Hippocampal formation (tissue), 2 donors: ENCODE measurements at regions not wholly inside any gene's neighbourhood (a gene's known extent, or its start where the extent isn't known, plus 50 kb on each side); places are given as distances from the start of the nearest gene placed in this dataset.
"Not testable (repeated sequence)": the region's sequence is repeated elsewhere in the genome, so short reads cannot be mapped to it uniquely, and the experiment has no call there.

Source experiments
- DNase-seq, 2 donors: peaks; one replicate each; lab custom pipeline; 2025; lab: John Stamatoyannopoulos, UW

DNA sequence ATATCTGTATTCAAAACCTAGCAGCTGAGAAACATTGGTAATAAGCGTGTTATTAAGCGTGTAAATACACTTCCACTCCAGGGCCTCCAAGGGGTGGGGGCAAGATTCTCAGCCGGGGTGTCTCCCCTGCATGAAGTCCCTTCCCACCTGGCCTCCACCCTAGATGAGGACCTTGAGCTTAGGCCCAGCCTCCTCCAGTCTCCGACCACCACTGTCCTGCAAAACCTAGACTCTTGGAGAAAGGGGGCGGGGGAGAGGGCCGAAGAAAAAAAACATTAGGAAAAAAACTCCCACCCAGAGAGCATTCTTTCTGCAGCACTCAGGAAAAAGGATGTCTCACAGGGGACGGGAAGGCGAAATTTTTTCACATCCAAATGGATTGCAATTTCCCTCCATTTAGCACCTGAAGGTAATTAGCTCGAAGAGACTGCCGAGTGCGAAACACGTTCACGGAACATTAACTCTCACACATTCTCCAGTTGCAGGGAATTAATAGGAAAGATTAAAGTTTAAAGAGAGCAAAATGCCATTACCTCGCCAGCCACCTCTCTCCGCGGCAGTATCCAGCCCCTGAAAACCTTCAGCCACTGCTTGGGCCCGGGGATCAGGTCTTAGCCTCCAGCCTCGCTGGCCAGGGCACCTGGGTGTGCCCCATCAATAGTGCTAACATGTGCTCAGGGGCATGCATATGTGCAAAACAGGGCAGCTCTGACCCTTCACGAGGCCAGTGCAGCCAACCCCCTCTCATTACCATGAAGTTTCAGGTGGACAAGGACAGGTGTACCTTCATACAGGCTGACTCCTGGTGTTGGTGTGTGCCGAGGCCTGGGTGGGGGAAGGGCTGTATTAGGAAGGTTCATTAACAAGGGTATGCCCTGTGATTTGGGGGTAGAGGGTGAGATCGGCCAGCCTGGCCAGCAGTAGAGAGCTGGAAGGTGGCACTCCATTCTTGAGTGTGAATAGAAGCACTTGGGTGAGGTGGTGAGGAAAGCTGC, 77.2 kb downstream of the HIF1AN start:
- no peak for DNase-seq

DNA sequence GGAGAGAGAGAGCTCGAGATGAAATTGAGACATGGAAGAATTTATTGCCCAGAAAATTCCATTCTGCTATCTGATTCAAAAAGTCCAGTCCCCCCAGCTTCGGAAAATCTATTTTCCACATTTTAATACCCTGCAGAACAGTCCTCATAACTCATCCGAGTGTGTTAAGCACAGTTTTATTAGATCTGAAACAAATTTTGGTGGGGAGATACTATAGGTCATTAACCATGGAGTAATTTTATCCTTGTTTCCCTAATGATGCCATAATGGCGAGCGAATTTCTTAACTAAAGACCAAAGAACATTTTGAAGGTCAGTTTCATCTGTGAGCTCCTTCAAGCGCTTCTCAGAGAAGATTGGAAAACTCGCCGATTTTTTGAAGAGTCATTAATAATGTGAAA, 78.1 kb downstream of the HIF1AN start:
- no peak for DNase-seq

DNA sequence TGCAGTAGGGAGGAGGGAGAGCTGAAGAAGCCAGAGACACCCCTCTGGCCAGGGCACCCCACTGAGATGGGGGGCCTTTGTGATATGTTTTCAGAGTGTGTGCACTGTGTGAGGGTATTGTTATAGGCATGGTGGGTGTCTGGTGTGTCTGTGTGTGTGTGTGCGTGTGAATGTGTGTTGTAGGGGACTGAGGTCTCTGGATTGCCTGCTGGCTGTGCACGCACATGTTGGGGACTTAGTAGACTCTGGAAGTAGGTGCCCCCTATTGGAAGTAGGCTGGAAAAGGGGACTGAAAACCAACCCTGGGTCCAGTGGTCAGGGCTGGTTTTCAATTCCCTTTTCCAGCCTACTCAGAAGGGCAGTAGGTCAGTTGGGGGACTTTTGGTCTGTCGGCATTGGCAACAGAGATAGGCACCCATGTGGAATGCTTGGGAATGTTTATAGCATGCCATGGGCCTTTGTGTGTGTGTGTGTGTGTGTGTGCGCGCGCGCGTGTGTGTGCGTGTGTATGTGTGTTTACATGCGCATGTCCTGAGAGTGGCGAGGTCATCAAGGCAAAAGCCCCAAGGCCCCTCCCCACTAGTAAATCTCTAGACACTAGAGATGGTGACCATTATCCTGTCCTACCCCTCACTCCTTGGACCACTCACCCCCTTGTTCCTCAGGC, 78.8 kb downstream of the HIF1AN start:
- no peak for DNase-seq

DNA sequence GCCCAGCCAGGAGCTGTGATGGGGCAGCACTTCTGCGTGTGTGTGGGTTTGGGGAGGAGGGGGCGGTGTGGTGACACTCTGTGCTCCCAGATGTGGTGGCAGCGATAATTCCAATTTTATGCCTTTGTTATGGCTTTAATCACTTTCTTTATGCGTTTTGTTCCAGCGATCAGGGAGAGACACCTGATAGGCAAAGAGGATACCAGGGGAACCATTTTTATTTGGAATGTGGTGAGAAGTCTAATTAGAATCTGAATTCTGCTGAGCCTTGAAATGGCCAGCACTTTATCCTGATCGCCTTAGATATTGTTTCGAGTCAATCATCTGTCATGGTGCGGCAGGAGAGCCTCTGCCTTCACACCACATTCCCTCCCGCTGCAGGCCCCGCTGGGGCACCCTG, 79.5 kb downstream of the HIF1AN start:
- DNase-seq: no peak

DNA sequence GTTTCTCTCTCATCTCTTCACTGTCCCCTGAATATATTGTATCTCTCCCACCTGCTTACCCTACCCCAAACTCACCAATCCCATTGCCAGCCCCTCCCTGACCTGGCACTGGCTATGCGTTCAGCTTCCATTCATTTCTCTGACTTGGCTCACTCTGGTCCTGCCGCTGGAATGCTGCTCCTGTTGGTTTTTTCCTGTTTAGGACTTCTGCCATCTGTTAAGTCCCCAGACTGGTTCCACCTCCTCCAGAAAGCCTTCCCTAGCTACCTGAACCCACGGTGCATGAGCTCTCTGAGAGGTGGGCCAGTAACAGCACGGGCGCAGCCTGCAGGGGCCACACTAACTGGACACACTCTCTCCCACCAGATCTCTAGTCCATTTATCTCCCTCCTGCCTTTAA, 80.2 kb downstream of the HIF1AN start:
- no peak for DNase-seq

DNA sequence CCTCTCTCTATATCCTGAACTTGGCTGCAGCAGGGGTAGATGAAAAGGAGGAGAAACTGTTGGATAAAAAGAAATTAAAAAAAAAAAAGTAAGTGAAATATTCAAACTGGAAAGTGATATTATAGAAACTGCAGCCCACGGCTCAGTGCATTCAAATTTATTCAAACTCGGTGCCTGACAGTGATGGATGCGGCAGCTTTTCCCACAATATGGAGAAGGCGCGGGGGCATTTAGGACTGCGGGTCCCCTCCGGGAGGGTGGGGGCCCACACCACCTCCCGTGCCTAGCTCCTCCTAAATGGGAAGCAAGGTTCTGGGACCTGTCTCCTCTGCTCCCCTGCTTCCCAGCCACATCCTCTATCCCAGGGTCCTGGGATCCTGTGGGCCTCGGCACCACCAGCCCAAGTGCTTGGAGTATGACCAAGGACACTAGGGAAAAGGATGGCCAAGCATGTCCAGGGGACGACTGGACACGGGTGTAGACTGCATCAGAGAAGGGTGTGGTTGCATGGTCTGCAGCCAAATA, 82.4 kb downstream of the HIF1AN start:
- no peak for DNase-seq

DNA sequence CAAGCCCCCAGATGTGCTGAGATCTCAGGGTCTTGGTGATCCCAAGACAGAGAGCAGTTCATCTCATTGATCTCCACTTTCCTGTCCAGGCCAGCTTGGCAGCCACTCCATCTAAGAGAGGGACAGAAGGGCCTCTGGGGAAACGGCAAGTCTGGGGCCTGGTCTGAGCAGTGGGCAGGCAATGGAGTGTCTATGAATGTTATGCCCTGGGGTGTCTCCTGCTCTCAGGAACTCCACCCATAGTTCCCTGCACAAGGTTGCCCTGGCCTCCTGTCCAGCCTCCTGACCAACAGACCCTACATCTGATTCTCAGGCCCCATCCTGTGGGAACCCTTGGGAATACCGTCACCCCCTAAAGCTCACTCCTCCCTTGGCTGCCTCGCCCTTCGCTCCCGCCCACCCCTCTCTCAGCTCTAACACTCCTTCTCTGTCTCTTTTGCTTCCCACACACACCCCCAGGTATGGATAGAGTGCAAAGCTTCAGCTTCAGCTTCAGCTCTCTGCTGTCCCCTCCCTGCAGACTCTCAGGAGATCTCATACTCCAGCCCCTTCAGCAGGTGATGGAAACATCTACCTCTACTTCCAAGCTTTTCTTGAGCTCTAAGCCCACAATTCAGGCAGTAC, 83.0 kb downstream of the HIF1AN start:
- no peak for DNase-seq

DNA sequence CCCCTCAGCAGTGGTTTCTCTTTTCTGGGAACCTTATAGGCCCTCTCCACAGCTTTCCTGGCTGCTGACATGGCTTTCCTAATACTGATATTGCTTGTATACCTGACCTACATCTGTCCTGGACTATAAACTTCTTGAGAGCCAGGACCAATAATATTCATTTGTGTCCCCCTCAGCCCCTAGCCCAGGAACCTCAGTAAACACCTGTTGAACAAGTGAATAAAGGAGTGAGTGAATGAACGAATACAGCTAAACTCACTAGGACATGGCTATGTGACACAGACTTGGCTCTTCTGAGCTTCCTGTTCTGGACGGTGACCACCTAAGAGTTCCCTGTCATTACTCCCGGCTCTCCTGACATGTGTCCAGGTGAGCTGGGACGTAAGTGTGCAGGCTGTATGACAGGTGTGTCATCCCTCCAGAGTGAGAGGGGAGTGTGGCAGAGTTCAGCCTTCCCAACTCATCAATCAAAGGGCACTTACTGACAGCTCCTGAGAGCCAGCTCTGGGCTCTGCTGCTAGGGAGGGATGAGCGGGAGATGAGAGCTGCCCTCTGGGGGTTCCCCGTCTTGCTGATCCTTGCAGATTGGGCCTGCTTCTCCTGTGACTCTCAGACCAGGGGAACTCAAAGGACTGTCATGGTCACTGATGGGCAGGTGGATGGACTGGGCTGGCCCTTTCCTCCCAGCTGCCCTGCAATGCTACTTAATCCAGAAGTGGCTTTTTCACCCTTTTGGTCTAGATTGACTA, 84.5 kb downstream of the HIF1AN start:
- DNase-seq: no peak

DNA sequence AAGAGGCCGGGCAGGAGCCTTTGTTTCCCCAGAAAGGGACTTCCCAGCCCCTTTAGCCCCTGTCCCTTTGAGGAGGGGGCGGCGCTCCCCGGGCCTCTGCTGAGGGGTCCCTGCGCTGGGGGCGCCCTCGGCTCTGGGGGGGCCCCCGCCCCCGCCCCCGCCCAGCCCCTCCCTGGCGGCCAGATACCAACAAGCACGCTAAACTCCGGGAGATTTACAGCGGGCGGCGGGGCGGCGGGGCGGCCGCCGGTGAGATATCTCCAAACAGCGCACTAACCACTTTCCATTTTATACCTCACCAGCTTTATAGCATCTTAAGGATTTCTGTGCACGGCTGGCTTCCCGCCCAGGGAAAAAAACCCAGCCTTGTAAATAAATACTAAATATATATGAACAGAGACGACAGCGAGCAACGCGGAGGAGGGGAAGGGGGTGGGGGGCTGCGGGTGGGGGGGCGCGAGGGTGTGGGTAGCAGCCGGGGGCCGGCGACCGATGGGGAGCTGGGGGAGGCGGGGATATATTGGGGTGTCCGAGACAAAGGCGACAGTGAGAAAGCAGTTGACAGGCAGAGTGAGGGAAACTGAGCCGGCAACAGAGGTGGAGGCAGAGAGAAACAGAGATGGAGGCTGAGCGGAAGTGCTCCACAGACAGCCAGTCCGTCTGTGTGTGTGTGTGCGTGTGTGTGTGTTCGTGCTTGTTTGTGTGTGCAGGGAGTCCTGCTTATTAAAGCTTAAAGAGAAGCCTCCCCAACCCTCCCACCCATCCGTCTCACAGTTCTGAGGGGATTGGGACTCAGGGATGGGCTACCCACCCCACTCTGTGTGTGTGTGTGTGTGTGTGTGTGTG, 85.8 kb downstream of the HIF1AN start:
- DNase-seq: no peak

DNA sequence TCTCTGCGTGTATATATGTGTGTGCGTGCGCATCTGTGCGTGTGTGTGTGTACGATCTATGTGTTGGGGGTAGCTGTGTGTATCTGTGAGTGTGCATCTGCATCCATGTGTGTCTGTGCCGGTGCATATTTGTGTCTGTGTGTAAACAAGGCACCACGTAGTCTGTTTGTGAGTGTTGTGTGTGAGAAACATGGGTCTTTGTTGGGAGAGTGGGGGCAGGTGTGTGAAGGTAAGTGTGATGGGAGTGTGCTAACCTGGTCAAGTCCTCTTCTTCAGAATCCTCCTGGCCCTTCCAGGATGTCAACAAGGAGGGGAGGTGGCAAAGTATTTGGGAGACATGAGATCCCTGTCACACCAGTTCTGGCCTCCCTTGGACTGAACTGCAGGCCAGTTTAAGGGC, 87.2 kb downstream of the HIF1AN start:
- DNase-seq: no peak

DNA sequence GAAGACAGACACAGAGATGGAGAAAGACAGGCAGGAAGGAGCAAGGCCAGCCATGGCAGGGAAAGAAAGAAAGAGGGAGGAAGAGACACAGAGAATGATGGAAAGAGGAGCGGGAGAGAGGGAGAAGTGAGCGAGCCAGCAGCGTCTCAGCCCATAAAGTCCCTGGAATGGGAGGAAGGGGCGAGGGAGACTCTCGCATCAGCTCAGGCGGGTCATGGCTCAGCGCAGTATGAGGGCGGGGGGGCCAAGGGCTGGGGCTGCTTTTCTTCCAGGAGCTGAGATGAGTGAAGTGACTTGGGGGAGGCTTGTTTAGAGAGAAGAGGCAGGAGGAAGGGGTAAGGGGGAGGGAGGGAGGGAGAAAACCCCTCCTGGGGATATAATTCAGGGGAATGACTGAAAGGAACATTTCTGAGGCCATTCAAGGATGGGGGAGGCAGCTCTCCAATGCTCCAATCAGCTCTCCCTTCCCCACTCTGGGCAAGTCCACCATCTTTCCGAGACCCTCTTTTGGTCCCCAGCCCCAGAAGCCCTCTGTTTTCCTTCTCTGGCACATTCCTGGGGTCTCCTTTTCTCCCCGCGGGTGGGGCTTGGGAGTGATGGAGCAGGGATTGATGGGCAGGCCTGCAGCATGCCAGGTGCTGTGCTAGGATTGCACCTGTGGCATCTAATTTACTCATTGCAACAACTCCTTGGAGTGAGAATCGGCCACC, 87.9 kb downstream of the HIF1AN start:
- no peak for DNase-seq

DNA sequence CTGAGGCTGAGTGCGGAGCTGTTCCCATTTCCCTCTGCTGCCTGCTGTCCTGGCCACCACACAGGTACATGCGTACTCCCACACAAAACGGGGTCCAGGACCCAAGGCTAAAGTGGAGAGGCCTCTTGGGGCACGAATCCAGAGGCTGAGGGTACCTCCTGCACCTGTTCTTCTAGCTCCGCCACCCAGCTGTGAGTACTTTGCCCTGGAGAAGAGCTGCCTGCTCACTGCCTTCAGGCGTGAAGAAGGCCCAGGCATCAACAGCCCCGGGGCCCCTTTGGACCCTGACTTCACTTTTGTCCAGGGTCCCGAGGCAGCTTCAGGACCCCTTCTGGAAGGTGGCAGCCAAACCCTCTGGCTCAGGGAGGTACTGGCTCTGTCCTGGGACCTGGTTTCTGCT, 88.6 kb downstream of the HIF1AN start:
- DNase-seq: no peak

DNA sequence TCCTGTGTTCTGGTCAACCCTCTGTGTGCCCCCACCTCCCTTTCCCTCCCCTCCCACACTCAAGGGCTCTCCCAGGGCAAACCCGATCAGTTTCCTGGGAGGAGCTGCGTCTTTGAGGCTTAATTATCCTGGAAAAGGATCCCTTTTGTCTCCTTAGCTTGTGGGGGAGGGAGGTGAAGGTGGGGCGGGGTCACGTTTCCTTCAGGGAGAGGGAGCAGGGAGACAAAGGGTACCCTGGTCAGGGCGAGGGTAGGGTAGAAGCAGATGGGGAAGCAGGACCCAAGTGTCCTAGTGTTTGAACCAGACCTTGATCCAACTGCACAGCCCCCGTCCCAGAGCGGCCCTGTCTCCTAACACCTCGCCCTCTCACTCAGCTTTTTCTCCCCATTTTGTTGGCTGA, 90.1 kb downstream of the HIF1AN start:
- no peak for DNase-seq

DNA sequence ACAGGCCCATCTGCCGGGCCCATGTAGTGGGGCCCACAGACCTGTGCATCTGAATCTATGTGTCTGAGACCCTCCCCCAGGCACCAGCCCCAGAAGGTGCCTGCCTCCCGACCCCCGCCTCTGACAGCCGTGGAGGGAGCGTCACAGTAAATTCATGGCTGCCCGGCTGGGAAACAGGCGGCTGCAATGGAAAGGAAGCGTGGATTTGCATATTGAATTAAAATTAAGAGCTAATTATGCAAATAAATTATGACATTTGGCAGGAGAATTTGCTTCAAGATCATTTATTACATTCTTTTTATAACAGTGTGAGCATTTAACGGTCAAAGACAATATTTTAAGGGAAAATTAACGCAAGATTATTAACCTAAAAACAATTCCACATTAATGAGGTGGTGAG, 92.3 kb downstream of the HIF1AN start:
- DNase-seq: no peak

DNA sequence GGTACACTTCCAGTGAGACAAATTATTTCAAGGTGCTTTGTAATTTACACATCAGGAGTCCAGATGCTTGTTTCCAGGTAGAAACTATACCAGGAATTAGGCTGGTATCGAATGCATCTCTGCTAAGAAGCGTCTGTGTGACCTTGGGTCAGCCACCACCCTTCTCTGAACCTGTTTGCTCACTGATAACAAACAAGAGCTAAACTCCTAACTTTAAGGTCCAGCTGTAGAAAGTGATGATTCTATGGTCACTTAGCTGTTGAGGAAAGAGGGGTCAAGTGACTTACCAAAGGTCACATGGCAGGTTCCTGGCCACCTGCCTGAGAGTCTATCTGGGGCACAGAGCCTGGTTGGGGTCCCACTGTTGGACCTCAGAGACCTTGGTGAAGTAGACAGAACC, 95.4 kb downstream of the HIF1AN start:
- DNase-seq: no peak

DNA sequence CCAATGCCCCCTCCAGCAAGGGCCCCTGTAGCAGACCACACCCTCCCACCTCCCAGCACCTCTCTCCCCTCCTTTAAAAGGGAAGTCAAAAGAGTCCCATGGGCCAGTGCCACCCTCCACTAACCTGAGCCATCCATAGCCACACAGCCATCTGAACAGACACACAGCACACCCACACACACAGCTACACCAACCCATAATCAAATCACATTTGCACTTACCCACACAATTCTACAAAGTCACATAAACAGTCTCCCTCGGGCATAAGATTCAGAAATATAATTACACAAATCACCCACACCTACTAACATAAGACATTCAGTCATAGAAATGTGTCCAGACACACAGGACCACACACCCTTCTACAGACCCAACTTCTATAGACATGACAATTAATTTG, 96.3 kb downstream of the HIF1AN start:
- DNase-seq: peak in 1 of 2 donors; percentile 4

DNA sequence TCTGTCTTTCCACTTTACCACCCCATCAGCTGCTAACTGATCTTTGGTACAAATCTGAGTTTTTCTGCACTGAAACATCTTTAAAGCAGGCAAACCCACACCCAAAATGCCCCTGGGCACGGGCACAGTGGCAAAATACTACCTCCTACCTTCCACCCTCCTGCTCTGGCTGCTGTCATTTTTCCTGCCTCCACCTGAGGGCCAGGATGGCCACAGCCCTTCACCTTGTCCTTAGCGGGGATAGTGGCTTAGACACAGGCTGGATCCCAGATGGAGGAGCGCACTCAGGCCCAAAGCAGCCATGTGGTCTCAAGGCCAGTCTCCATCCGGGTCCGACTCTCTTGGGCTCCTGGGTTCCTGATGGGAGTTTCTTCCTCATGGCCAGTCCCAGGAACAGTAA, 98.3 kb downstream of the HIF1AN start:
- no peak for DNase-seq

DNA sequence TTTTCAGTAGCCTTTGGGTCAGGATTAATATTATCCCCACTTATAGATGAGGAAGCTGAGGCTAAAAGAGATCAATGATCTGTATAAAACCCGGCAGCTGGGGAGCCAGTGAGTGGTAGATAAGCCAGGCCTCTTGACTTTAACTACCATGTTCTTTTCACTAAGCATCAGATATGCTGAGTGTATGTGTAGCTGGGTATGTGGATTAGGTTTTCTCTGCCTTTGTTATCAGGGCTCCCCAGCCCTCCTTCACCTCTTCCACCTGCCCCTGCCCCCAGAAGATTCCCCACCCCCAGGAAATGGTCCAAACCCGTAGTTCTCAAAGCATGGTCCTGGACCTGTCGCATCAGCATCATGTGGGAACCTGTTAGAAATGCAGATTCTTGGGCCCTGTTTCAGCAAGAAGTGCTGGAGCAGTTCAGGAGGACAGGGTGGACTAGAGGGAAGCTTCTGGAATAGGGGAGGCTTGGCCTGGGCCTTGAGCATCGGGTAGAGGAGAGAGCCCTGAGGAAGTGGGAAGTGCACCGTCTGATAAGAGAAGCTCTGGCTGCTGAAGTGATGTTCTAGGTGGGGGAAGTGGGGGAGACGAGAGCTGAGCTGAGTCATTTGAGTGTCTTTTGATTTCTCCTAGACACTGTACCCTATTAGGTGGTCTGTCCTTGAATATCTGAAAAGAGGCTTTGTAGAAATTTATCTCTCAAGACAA, 101.3 kb downstream of the HIF1AN start:
- DNase-seq: no peak

DNA sequence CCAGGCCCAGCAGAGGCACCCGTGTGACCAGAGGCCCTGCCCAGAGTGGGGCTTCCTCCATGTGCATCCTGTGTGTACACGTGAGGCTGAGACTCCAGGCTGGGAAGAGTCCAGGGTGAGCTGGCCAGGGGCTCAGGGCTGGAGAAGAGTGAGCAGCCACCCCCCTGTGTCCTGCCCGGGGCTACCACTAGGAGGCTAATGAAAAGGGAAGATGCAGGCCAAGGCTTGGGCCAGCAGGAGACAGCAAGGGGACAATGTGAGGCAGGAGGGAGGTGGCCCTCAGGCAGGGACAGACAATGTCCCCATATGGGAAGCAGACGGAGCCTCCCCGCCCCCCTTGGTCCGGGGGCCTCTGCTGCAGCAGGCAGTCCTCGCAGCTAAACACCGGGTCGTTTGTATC, 102.0 kb downstream of the HIF1AN start:
- DNase-seq: no peak

DNA sequence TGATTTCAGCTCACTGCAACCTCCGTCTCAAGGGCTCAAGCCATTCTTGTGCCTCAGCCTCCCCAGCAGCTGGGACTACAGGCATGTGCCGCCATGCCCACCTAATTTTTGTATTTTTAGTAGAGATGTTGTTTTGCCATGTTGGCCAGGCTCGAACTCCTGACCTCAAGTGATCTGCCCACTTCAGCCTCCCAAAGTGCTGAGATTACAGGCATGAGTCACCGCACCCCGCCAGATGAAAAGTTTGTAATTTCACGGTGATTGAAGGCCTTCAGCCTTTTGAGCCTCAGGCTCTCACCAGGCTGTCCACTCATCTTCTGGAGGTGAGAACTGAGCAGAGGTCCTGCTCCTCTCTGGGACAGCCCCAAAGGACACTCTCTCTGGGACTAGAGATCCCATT, 103.2 kb downstream of the HIF1AN start:
- DNase-seq: not testable (repeated sequence)
